Activated B cell treated with CpG ODN at 0.5 μM for 24 hours (primary cell): ENCODE measurements at regions not wholly inside any gene's neighbourhood (a gene's known extent, or its start where the extent isn't known, plus 50 kb on each side); places are given as distances from the start of the nearest gene placed in this dataset.

ENCODE experiments used
- ATAC-seq: fragments of 200-7000 bp; cut with Tn5 transposase; one replicate; pipeline ENCODE4 v1.10.0; 2021; ENCODE audit warnings: low read depth, mild to moderate bottlenecking, moderate library complexity
- CTCF ChIA-PET: fragments of 350-600 bp; sonication (Branson Sonifier 250); formaldehyde crosslinking; loops from one replicate; lab custom pipeline; 2021; ENCODE audit warnings: antibody characterized with exemption; lab: Charles Lee
- POLR2A ChIA-PET: fragments of 350-600 bp; sonication (Branson Sonifier 250); formaldehyde crosslinking; loops from one replicate; lab custom pipeline; 2021; ENCODE audit warnings: antibody characterized with exemption; lab: Charles Lee
- DNase-seq: peaks from one replicate; pipeline ENCODE4 v3.0.0; 2022
- H3K27ac Mint-ChIP-seq: one replicate; pipeline ENCODE4 v1.8.0; 2020; ENCODE audit warnings: mixed read lengths
- H3K27me3 Mint-ChIP-seq: one replicate; pipeline ENCODE4 v1.8.0; 2021; ENCODE audit warnings: mixed read lengths
- H3K36me3 Mint-ChIP-seq: one replicate; pipeline ENCODE4 v1.8.0; 2021; ENCODE audit warnings: low read depth, mixed read lengths
- H3K4me1 Mint-ChIP-seq: one replicate; pipeline ENCODE4 v1.8.0; 2021; ENCODE audit warnings: mixed read lengths
- H3K4me3 Mint-ChIP-seq: one replicate; pipeline ENCODE4 v1.8.0; 2020; ENCODE audit warnings: mild to moderate bottlenecking, mixed read lengths
- H3K9me3 Mint-ChIP-seq: one replicate; pipeline ENCODE4 v1.8.0; 2020; ENCODE audit warnings: mixed read lengths
- CTCF ChIP-seq: fragments of 200-600 bp; IDR thresholded peaks from one replicate; pipeline ENCODE4 v1.8.0; 2022; ENCODE audit warnings: antibody characterized with exemption, mild to moderate bottlenecking
- intact Hi-C: fragments of 100-400 bp; cut with micrococcal nuclease; formaldehyde crosslinking; loops from one replicate; pipeline ENCODE4 v1.15.1; 2024

GRCh38 chr7:67407392-67408071, 410.9 kb downstream of the TYW1 start:
- intact Hi-C loops: no loop called here
- Mint-ChIP-seq H3K4me3 (no peak overlapping the region), H3K36me3 (no peaks in the 10 kb centered on the region), H3K27ac (no peak overlapping the region), H3K27me3 (peaks cover 3% of the 10 kb centered on the region), H3K9me3 (no peaks in the 10 kb centered on the region), H3K4me1 (no peaks in the 10 kb centered on the region)
- ATAC-seq: no peak
- TF ChIP-seq CTCF: no peak
- ChIA-PET POLR2A (no interaction called here), CTCF (no interaction called here)
- DNase-seq: no peak

- Mint-ChIP-seq H3K4me3 (no peak overlapping the region), H3K27ac (no peak overlapping the region), H3K27me3 (peaks cover 3% of the 10 kb centered on the region), H3K4me1 (no peaks in the 10 kb centered on the region), H3K36me3 (no peaks in the 10 kb centered on the region), H3K9me3 (no peaks in the 10 kb centered on the region)
- ChIA-PET CTCF (no interaction called here), POLR2A (no interaction called here)
- no peak for ATAC-seq
- intact Hi-C loops: no loop called here
- DNase-seq: no peak
- no peak for TF ChIP-seq CTCF
These were observed 411.5 kb downstream of the TYW1 start for GRCh38 chr7:67408109-67408508.

GRCh38 chr7:67413670-67414069, 417.0 kb downstream of the TYW1 start:
- no peak overlapping the region for H3K27ac Mint-ChIP-seq
- no peak for TF ChIP-seq CTCF
- peaks cover 2% of the 10 kb centered on the region for H3K27me3 Mint-ChIP-seq
- H3K9me3 Mint-ChIP-seq: peaks cover 12% of the 10 kb centered on the region
- DNase-seq: no peak
- H3K4me1 Mint-ChIP-seq: no peaks in the 10 kb centered on the region
- intact Hi-C loops: no loop called here
- ChIA-PET POLR2A (no interaction called here), CTCF (no interaction called here)
- H3K36me3 Mint-ChIP-seq: no peaks in the 10 kb centered on the region
- no peak for ATAC-seq
- no peak overlapping the region for H3K4me3 Mint-ChIP-seq

GRCh38 chr7:67414858-67415257, 418.2 kb downstream of the TYW1 start:
- DNase-seq (no peak), ATAC-seq (no peak)
- no peak for TF ChIP-seq CTCF
- H3K4me1 Mint-ChIP-seq: no peaks in the 10 kb centered on the region
- POLR2A ChIA-PET: no interaction called here
- intact Hi-C loops: no loop called here
- H3K9me3 Mint-ChIP-seq: peaks cover 15% of the 10 kb centered on the region
- CTCF ChIA-PET: no interaction called here
- no peaks in the 10 kb centered on the region for H3K36me3 Mint-ChIP-seq
- H3K27me3 Mint-ChIP-seq: peaks cover 2% of the 10 kb centered on the region
- no peak overlapping the region for H3K4me3 Mint-ChIP-seq
- no peak overlapping the region for H3K27ac Mint-ChIP-seq

- intact Hi-C loops: no loop called here
- H3K27ac Mint-ChIP-seq: no peak overlapping the region
- H3K4me1 Mint-ChIP-seq: no peaks in the 10 kb centered on the region
- CTCF ChIA-PET: no interaction called here
- H3K36me3 Mint-ChIP-seq: no peaks in the 10 kb centered on the region
- ATAC-seq: no peak
- POLR2A ChIA-PET: no interaction called here
- no peak for TF ChIP-seq CTCF
- DNase-seq: no peak
- no peaks in the 10 kb centered on the region for H3K27me3 Mint-ChIP-seq
- peaks cover 3% of the 10 kb centered on the region for H3K9me3 Mint-ChIP-seq
- no peak overlapping the region for H3K4me3 Mint-ChIP-seq
These were observed 426.0 kb downstream of the TYW1 start for GRCh38 chr7:67422601-67423000.
